A549 (cell line): ENCODE measurements at regions not wholly inside any gene's neighbourhood (a gene's known extent, or its start where the extent isn't known, plus 50 kb on each side); places are given as distances from the start of the nearest gene placed in this dataset.

Experiments
- ATAC-seq, 2 experiments: fragments of 200-7000 bp in 1 of 2; fragments of >200 bp in 1 of 2; cut with Nextera tagmentation in 1 of 2; cut with Tn5 transposase in 1 of 2; 3 replicates each; pipeline versions ENCODE4 v1.8.0 to v1.9.1; 2018 to 2020; ENCODE audit warnings: mild to moderate bottlenecking in 1 of 2, moderate library complexity in 1 of 2
- CTCF ChIA-PET: fragments of 300-600 bp; sonication (Branson Sonifier 250); formaldehyde crosslinking; extraction: SDS; loops from one replicate; lab custom pipeline; 2021; ENCODE audit warnings: antibody characterized with exemption, inconsistent platforms; lab: Yijun Ruan, JAX
- POLR2A ChIA-PET: fragments of 350-600 bp; formaldehyde crosslinking; extraction: SDS; loops from one replicate; lab custom pipeline; 2021; ENCODE audit warnings: antibody characterized with exemption, inconsistent platforms; lab: Yijun Ruan, JAX
- DNase-seq, 2 experiments: peaks; one replicate each; pipeline versions ENCODE4 v3.0.0 to v3.0.0-alpha.2; 2011 to 2016; ENCODE audit warnings: low read depth in 1 of 2, low spot score in 1 of 2
- FAIRE-seq: peaks from 2 replicates; lab custom pipeline; 2011; peaks lifted over from hg19 to GRCh38; lab: Jason Lieb, UNC
- H3K27ac ChIP-seq, 2 experiments: fragments of >200 bp; sonication (Bioruptor Twin); formaldehyde crosslinking; 3 replicates each; pipeline ENCODE4 v1.5.1; 2016 to 2017
- H3K4me1 ChIP-seq: fragments of >200 bp; sonication (Bioruptor Twin); formaldehyde crosslinking; 3 replicates; pipeline ENCODE4 v1.6.1; 2016
- H3K4me2 ChIP-seq: fragments of >200 bp; sonication (Bioruptor Twin); formaldehyde crosslinking; 3 replicates; pipeline ENCODE4 v1.6.1; 2016
- H3K4me3 ChIP-seq: fragments of >200 bp; sonication (Bioruptor Twin); formaldehyde crosslinking; 3 replicates; pipeline ENCODE4 v1.5.1; 2016
- H3K9me3 ChIP-seq: fragments of >200 bp; sonication (Bioruptor Twin); formaldehyde crosslinking; 3 replicates; pipeline ENCODE4 v1.6.1; 2016
- BHLHE40 ChIP-seq: IDR thresholded peaks from 2 replicates; pipeline ENCODE4 v1.6.1; 2012; ENCODE audit warnings: low read depth, low read length, inconsistent platforms
- CBX2 ChIP-seq: fragments of 200-600 bp; sonication (generic); IDR thresholded peaks from 2 replicates; pipeline ENCODE4 v1.6.1; 2016; ENCODE audit warnings: low read depth, mild to moderate bottlenecking, borderline replicate concordance
- EHF ChIP-seq: fragments of 250-450 bp; sonication (Bioruptor Pico); IDR thresholded peaks from 2 replicates; pipeline ENCODE4 v1.5.0; 2020; ENCODE audit warnings: mild to moderate bottlenecking
- EHMT2 ChIP-seq: fragments of 200-600 bp; sonication (generic); IDR thresholded peaks from 2 replicates; pipeline ENCODE4 v1.6.1; 2016; ENCODE audit warnings: antibody characterized with exemption, low read depth, mild to moderate bottlenecking, moderate library complexity
- EP300 ChIP-seq, 2 experiments: fragments of >200 bp; sonication (Bioruptor Twin); formaldehyde crosslinking; IDR thresholded peaks; 2 replicates in 1 of 2; 3 replicates in 1 of 2; pipeline ENCODE4 v1.6.1; 2016 to 2017
- FOSL2 ChIP-seq, 2 experiments: fragments of 450-650 bp in 1 of 2; fragments of >200 bp in 1 of 2; sonication (Bioruptor Twin) in 1 of 2; formaldehyde crosslinking; IDR thresholded peaks; 2 replicates each; pipeline versions ENCODE4 v1.5.0 to v1.6.1; 2016 to 2020; ENCODE audit warnings: mild to moderate bottlenecking in 1 of 2, moderate library complexity in 1 of 2
- HDAC2 ChIP-seq: fragments of 200-600 bp; sonication (generic); IDR thresholded peaks from 2 replicates; pipeline ENCODE4 v1.6.1; 2016
- HEYL ChIP-seq: fragments of 250-450 bp; sonication (Bioruptor Pico); IDR thresholded peaks from 2 replicates; pipeline ENCODE4 v1.8.0; 2021; ENCODE audit warnings: mild to moderate bottlenecking, moderate library complexity
- HMGXB4 ChIP-seq: fragments of 250-450 bp; sonication (Bioruptor Pico); IDR thresholded peaks from 2 replicates; pipeline ENCODE4 v1.5.0; 2021; ENCODE audit warnings: mild to moderate bottlenecking, moderate library complexity, borderline replicate concordance
- HOXA7 ChIP-seq: fragments of 250-450 bp; sonication (Bioruptor Pico); IDR thresholded peaks from 2 replicates; pipeline ENCODE4 v1.5.0; 2020; ENCODE audit warnings: mild to moderate bottlenecking, moderate library complexity
- HOXB5 ChIP-seq: fragments of 250-450 bp; sonication (Bioruptor Pico); IDR thresholded peaks from 2 replicates; pipeline ENCODE4 v1.5.0; 2020; ENCODE audit warnings: mild to moderate bottlenecking, moderate library complexity
- KDM5A ChIP-seq: fragments of 200-600 bp; sonication (generic); IDR thresholded peaks from 2 replicates; pipeline ENCODE4 v1.6.1; 2016; ENCODE audit warnings: antibody characterized with exemption, mild to moderate bottlenecking
- MAFK ChIP-seq: fragments of 450-650 bp; IDR thresholded peaks from 2 replicates; pipeline ENCODE4 v1.6.1; 2014; ENCODE audit not compliant: partially characterized antibody
- MAX ChIP-seq: IDR thresholded peaks from 2 replicates; pipeline ENCODE4 v1.6.1; 2012
- MAZ ChIP-seq: fragments of 150-350 bp; IDR thresholded peaks from 2 replicates; pipeline ENCODE4 v1.6.1; 2014; ENCODE audit warnings: antibody characterized with exemption, low read depth, low read length, borderline replicate concordance
- NR3C1 ChIP-seq: fragments of >200 bp; sonication (Bioruptor Twin); formaldehyde crosslinking; IDR thresholded peaks from 3 replicates; pipeline ENCODE4 v1.6.1; 2017
- RARB ChIP-seq: fragments of 250-450 bp; sonication (Bioruptor Pico); IDR thresholded peaks from 2 replicates; pipeline ENCODE4 v1.8.0; 2021; ENCODE audit warnings: mild to moderate bottlenecking, moderate library complexity
- RCOR1 ChIP-seq: fragments of 150-350 bp; IDR thresholded peaks from 2 replicates; pipeline ENCODE4 v1.6.1; 2014; ENCODE audit warnings: antibody characterized with exemption, low read length, low read depth
- RFX5 ChIP-seq: fragments of 450-650 bp; IDR thresholded peaks from 2 replicates; pipeline ENCODE4 v1.7.1; 2014; ENCODE audit warnings: antibody characterized with exemption, mild to moderate bottlenecking, moderate library complexity
- TFCP2L1 ChIP-seq: fragments of 250-450 bp; sonication (Bioruptor Pico); IDR thresholded peaks from 2 replicates; pipeline ENCODE4 v1.5.0; 2021; ENCODE audit warnings: mild to moderate bottlenecking
- TP53 ChIP-seq: fragments of 250-450 bp; sonication (Bioruptor Pico); IDR thresholded peaks from 2 replicates; pipeline ENCODE4 v1.5.0; 2021; ENCODE audit warnings: mild to moderate bottlenecking, moderate library complexity
- ZC3H11A ChIP-seq: fragments of 450-650 bp; IDR thresholded peaks from 2 replicates; pipeline ENCODE4 v1.6.1; 2014; ENCODE audit warnings: antibody characterized with exemption, mild to moderate bottlenecking
- ZNF302 ChIP-seq: fragments of 250-450 bp; sonication (Bioruptor Pico); IDR thresholded peaks from 2 replicates; pipeline ENCODE4 v1.9.0; 2021; ENCODE audit warnings: inconsistent platforms, mild to moderate bottlenecking, moderate library complexity
- WGBS: methylation state at CpG from one replicate; pipeline ENCODE4 v1.1.6; 2017; ENCODE audit errors: missing lambda C conversion rate; 5-methylcytosine and 5-hydroxymethylcytosine counted together

- no peak for FAIRE-seq
- Histone ChIP-seq H3K4me3 (no peak overlapping the region), H3K4me1 (no peaks in the 10 kb centered on the region), H3K27ac (no peak overlapping the region), H3K9me3 (no peaks in the 10 kb centered on the region), H3K4me2 (no peak overlapping the region)
- ChIA-PET CTCF (interaction anchor here (0.8 to 1.8 kb wide), 2 partner anchors 10 to 165 kb away, joined by 3 to 4 read pairs; no protein-coding TSS in a partner anchor), POLR2A (no interaction called here)
- no peak for ATAC-seq
- TF ChIP-seq ZNF302 (CRISPR knock-in tag), result no peak
- no peak for TF ChIP-seq FOSL2 (IDR thresholded peaks at IDR 0.05)
- TF ChIP-seq FOSL2 (CRISPR knock-in tag; IDR thresholded peaks at IDR 0.05), result no peak
- no peak for TF ChIP-seq MAX
- no peak for TF ChIP-seq ZC3H11A
- 74% methylated on average over 5 of the region's 5 CpGs for WGBS
- no peak for DNase-seq
Measured at GRCh38 chr1:212162635-212163034, 122.6 kb upstream of the PPP2R5A start.

- Histone ChIP-seq H3K4me1 (no peaks in the 10 kb centered on the region), H3K9me3 (no peaks in the 10 kb centered on the region), H3K27ac (no peak overlapping the region), H3K4me2 (no peak overlapping the region), H3K4me3 (no peak overlapping the region)
- CTCF ChIA-PET, result no interaction called here
- TF ChIP-seq TP53 (no peak), NR3C1 (no peak), ZNF302 (CRISPR knock-in tag) (no peak), HMGXB4 (CRISPR knock-in tag) (no peak), KDM5A (no peak), HOXA7 (CRISPR knock-in tag) (no peak), RFX5 (no peak), HDAC2 (no peak)
- POLR2A ChIA-PET, result no interaction called here
- 69% methylated on average over 5 of the region's 5 CpGs for WGBS
- DNase-seq (no peak), FAIRE-seq (no peak), ATAC-seq (no peak)
Measured at GRCh38 chr1:212164095-212164872, 120.9 kb upstream of the PPP2R5A start.

GRCh38 chr1:212166244-212166643 lies 119.0 kb upstream of the PPP2R5A start:
- Histone ChIP-seq H3K4me3 (no peak overlapping the region), H3K27ac (no peak overlapping the region), H3K9me3 (no peaks in the 10 kb centered on the region), H3K4me1 (no peaks in the 10 kb centered on the region), H3K4me2 (no peak overlapping the region)
- WGBS, result 63% methylated on average over 4 of the region's 4 CpGs
- FAIRE-seq (no peak), DNase-seq (no peak), ATAC-seq (no peak)
- ChIA-PET CTCF (no interaction called here), POLR2A (no interaction called here)
- TF ChIP-seq EHF (CRISPR knock-in tag), result no peak
- no peak for TF ChIP-seq RCOR1
- no peak for TF ChIP-seq RARB (CRISPR knock-in tag)
- no peak for TF ChIP-seq MAFK
- TF ChIP-seq HOXB5 (CRISPR knock-in tag), result no peak
- no peak for TF ChIP-seq MAZ
- no peak for TF ChIP-seq RFX5
- no peak for TF ChIP-seq BHLHE40
- no peak for TF ChIP-seq TFCP2L1 (CRISPR knock-in tag)
- no peak for TF ChIP-seq EHMT2
- no peak for TF ChIP-seq HEYL (CRISPR knock-in tag)
- no peak for TF ChIP-seq TP53
- no peak for TF ChIP-seq CBX2
- no peak for TF ChIP-seq EP300 (IDR thresholded peaks at IDR 0.05)
